ENCODE measurements at regions not wholly inside any gene's neighbourhood (a gene's known extent, or its start where the extent isn't known, plus 50 kb on each side); places are given as distances from the start of the nearest gene placed in this dataset.
"Not testable (repeated sequence)": the region's sequence is repeated elsewhere in the genome, so short reads cannot be mapped to it uniquely, and the experiment has no call there.

DNA sequence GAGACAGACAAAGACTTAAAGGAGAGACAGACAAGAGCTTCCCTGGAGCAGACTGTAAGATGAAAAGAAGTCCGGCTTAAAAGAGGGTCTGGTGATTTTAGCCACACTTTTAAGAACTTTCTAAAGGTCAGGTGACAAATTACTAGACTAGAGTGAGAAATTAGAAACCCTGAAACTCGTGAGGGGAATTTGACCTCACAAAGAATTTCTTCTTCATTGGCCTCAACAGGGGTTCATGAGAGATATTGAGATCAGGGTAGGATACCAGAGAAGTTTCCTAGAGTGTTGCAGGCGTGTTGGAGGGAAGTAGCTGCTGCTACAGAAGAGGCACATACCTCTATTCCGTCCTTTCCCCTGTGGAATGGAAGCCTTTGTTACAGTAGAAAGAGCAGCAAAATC is 884.4 kb downstream of the KCNT2 start:
- no peaks in the 10 kb centered on the region for H3K4me1 ChIP-seq (ENCODE audit: control insufficient read depth in 1 of 2, insufficient read depth in 2 of 2, low read length in 2 of 2)
- POLR2A ChIA-PET = no interaction called here
- H3K27ac ChIP-seq (ENCODE audit: low read depth, low read length) = no peak overlapping the region
- no peak overlapping the region for H2AFZ ChIP-seq (ENCODE audit: low read depth, low read length, poor library complexity, severe bottlenecking)
- H3K9me3 ChIP-seq (ENCODE audit: control insufficient read depth in 1 of 2, insufficient read depth in 1 of 2, low read depth in 1 of 2, low read length in 2 of 2) = no peaks in the 10 kb centered on the region
- H3K4me3 ChIP-seq (replicated peaks in 1 of 2; ENCODE audit: low read depth in 1 of 2, low read length in 2 of 2) = no peak overlapping the region
- no peak overlapping the region for H3K9ac ChIP-seq (ENCODE audit: low read length)
- no peaks in the 10 kb centered on the region for H4K20me1 ChIP-seq (ENCODE audit: insufficient read depth)
- CTCF ChIA-PET = no interaction called here
- H3K27me3 ChIP-seq (ENCODE audit: insufficient read depth, low read length) = no peaks in the 10 kb centered on the region
- H3K4me2 ChIP-seq (ENCODE audit: low read length) = no peak overlapping the region
- no peaks in the 10 kb centered on the region for H3K36me3 ChIP-seq (ENCODE audit: control insufficient read depth in 1 of 2, insufficient read depth in 2 of 2, low read length in 2 of 2)
- no peaks in the 10 kb centered on the region for H3K9me2 ChIP-seq (ENCODE audit: insufficient read depth)
- ATAC-seq (no peak), DNase-seq (ENCODE audit: low read depth, low spot score) (no peak)
- TF ChIP-seq YY1 (IDR thresholded peaks at IDR 0.05; ENCODE audit: extremely low read depth, insufficient replicate concordance, low read depth, low read length) = no peak
- no peak for TF ChIP-seq CBX3 (IDR thresholded peaks at IDR 0.05; ENCODE audit: low read depth)
- TF ChIP-seq ZNF274 (IDR thresholded peaks at IDR 0.05; ENCODE audit: low read depth, low read length) = no peak
- TF ChIP-seq EGR1 (IDR thresholded peaks at IDR 0.05; ENCODE audit: low read depth) = no peak
- no peak for TF ChIP-seq TCF7L2 (IDR thresholded peaks at IDR 0.05; ENCODE audit: borderline replicate concordance, extremely low read depth, insufficient read depth, insufficient read length)
- TF ChIP-seq, protein P1, sequence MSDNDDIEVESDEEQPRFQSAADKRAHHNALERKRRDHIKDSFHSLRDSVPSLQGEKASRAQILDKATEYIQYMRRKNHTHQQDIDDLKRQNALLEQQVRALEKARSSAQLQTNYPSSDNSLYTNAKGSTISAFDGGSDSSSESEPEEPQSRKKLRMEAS (IDR thresholded peaks at IDR 0.05) = no peak
- TF ChIP-seq EZH2 (IDR thresholded peaks at IDR 0.05) = no peak
- TF ChIP-seq, protein P2, sequence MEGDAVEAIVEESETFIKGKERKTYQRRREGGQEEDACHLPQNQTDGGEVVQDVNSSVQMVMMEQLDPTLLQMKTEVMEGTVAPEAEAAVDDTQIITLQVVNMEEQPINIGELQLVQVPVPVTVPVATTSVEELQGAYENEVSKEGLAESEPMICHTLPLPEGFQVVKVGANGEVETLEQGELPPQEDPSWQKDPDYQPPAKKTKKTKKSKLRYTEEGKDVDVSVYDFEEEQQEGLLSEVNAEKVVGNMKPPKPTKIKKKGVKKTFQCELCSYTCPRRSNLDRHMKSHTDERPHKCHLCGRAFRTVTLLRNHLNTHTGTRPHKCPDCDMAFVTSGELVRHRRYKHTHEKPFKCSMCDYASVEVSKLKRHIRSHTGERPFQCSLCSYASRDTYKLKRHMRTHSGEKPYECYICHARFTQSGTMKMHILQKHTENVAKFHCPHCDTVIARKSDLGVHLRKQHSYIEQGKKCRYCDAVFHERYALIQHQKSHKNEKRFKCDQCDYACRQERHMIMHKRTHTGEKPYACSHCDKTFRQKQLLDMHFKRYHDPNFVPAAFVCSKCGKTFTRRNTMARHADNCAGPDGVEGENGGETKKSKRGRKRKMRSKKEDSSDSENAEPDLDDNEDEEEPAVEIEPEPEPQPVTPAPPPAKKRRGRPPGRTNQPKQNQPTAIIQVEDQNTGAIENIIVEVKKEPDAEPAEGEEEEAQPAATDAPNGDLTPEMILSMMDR (IDR thresholded peaks at IDR 0.05 in 2 of 3, conservative IDR thresholded peaks at IDR 0.05 in 1 of 3; ENCODE audit: borderline replicate concordance in 1 of 3, insufficient read depth in 1 of 3, low read depth in 2 of 3, low read length in 2 of 3) = no peak
- TF ChIP-seq, protein P3, sequence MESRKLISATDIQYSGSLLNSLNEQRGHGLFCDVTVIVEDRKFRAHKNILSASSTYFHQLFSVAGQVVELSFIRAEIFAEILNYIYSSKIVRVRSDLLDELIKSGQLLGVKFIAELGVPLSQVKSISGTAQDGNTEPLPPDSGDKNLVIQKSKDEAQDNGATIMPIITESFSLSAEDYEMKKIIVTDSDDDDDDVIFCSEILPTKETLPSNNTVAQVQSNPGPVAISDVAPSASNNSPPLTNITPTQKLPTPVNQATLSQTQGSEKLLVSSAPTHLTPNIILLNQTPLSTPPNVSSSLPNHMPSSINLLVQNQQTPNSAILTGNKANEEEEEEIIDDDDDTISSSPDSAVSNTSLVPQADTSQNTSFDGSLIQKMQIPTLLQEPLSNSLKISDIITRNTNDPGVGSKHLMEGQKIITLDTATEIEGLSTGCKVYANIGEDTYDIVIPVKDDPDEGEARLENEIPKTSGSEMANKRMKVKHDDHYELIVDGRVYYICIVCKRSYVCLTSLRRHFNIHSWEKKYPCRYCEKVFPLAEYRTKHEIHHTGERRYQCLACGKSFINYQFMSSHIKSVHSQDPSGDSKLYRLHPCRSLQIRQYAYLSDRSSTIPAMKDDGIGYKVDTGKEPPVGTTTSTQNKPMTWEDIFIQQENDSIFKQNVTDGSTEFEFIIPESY (IDR thresholded peaks at IDR 0.05; ENCODE audit: extremely low read depth, insufficient replicate concordance, low read length) = no peak
- intact Hi-C loops (cut with micrococcal nuclease) = no loop called here
- no TSS peak for BruUV-seq (replicated peaks)
- RAD21 ChIA-PET (ENCODE audit: low non-redundant PET in 1 of 2, low total read pairs in 2 of 2, uncharacterized antibody in 2 of 2, unreplicated experiment in 2 of 2) = no interaction called here
- H3K79me2 ChIP-seq (ENCODE audit: insufficient read depth, low read length) = no peaks in the 10 kb centered on the region

DNA sequence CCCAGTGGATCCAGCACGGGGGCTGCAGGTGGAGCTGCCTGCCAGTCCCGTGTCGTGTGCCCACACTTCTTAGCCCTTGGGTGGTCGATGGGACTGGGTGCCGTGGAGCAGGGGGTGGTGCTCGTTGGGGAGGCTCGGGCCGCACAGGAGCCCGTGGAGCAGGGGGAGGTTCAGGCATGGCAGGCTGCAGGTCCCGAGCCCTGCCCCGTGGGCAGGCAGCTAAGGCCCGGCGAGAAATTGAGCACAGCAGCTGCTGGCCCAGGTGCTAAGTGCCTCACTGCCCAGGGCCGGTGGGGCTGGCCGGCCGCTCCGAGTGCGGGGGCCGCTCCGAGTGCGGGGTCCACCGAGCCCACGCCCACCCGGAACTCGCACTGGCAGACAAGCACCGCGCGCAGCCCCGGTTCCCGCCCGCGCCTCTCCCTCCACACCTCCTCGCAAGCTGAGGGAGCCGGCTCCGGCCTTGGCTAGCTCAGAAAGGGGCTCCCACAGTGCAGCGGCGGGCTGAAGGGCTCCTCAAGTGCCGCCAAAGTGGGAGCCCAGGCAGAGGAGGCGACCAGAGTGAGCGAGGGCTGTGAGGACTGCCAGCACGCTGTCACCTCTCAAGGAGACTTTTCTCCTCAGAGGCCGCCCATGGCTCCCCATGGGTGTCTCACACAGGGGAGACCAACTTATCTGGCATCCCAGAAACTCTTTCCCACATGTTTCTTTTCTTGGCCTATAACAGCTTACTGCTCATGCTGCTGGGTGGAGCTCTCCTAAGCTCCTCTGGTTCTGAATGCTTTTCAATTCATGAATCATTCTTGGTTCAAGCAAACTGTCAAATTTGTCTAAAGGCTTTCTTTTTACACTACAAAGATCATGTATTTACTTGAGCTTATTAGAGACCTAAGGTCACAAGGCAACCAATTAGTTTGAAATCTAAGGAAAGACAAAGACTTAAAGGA is 885.1 kb downstream of the KCNT2 start:
- ATAC-seq; H3K4me1 ChIP-seq (ENCODE audit: control insufficient read depth in 1 of 2, insufficient read depth in 2 of 2, low read length in 2 of 2); H3K27ac ChIP-seq (ENCODE audit: low read depth, low read length); H2AFZ ChIP-seq (ENCODE audit: low read depth, low read length, poor library complexity, severe bottlenecking); intact Hi-C loops (cut with micrococcal nuclease); POLR2A ChIA-PET; H3K27me3 ChIP-seq (ENCODE audit: insufficient read depth, low read length); H4K20me1 ChIP-seq (ENCODE audit: insufficient read depth); DNase-seq (ENCODE audit: low read depth, low spot score); H3K9me2 ChIP-seq (ENCODE audit: insufficient read depth); CTCF ChIA-PET; H3K4me2 ChIP-seq (ENCODE audit: low read length); H3K9ac ChIP-seq (ENCODE audit: low read length); H3K36me3 ChIP-seq (ENCODE audit: control insufficient read depth in 1 of 2, insufficient read depth in 2 of 2, low read length in 2 of 2); H3K79me2 ChIP-seq (ENCODE audit: insufficient read depth, low read length); BruUV-seq (replicated peaks); H3K9me3 ChIP-seq (ENCODE audit: control insufficient read depth in 1 of 2, insufficient read depth in 1 of 2, low read depth in 1 of 2, low read length in 2 of 2); RAD21 ChIA-PET (ENCODE audit: low non-redundant PET in 1 of 2, low total read pairs in 2 of 2, uncharacterized antibody in 2 of 2, unreplicated experiment in 2 of 2); H3K4me3 ChIP-seq (replicated peaks in 1 of 2; ENCODE audit: low read depth in 1 of 2, low read length in 2 of 2): not testable (repeated sequence)

Data from HCT116 (cell line).